Stomach (tissue), 8 donors: ENCODE measurements at regions not wholly inside any gene's neighbourhood (a gene's known extent, or its start where the extent isn't known, plus 50 kb on each side); places are given as distances from the start of the nearest gene placed in this dataset.

ENCODE experiments used
- DNase-seq, 2 donors: peaks; one replicate each; pipeline versions ENCODE4 v3.0.0 to v3.0.0-alpha.2; 2013 to 2019
- H3K27ac ChIP-seq, 5 donors: fragments of 200-600 bp in 4 of 5; sonication (generic) in 4 of 5; one replicate each; pipeline ENCODE4 v1.5.1; 2013 to 2019; ENCODE audit warnings: mild to moderate bottlenecking in 1 of 5, moderate library complexity in 1 of 5
- H3K27me3 ChIP-seq, 3 donors: fragments of 200-600 bp; sonication (generic); one replicate each; pipeline ENCODE4 v1.5.1; 2017 to 2019; ENCODE audit warnings: mixed run types in 1 of 3
- H3K36me3 ChIP-seq, 4 donors: fragments of 200-600 bp; sonication (generic); 1 replicate in 3 of 4; 2 replicates in 1 of 4; pipeline ENCODE4 v1.5.1; 2016 to 2019
- H3K4me1 ChIP-seq, 4 donors: fragments of 200-600 bp; sonication (generic); one replicate each; pipeline ENCODE4 v1.5.1; 2016 to 2019
- H3K4me3 ChIP-seq, 4 donors: fragments of 200-600 bp; sonication (generic) in 3 of 4; one replicate each; pipeline ENCODE4 v1.5.1; 2016 to 2019; ENCODE audit warnings: mild to moderate bottlenecking in 1 of 4
- H3K9me3 ChIP-seq, 4 donors: fragments of 200-600 bp; sonication (generic); one replicate each; pipeline ENCODE4 v1.5.1; 2016 to 2019
- EP300 ChIP-seq: sonication (generic); formaldehyde crosslinking; IDR thresholded peaks from one replicate; pipeline ENCODE4 v1.6.1; 2017; ENCODE audit warnings: antibody characterized with exemption
- POLR2A ChIP-seq, 4 donors: fragments of 450-650 bp; IDR thresholded peaks; one replicate each; pipeline ENCODE4 v1.6.1; 2016; ENCODE audit warnings: antibody characterized with exemption in 4 of 4, control low read depth in 2 of 4, mild to moderate bottlenecking in 1 of 4, moderate library complexity in 1 of 4
- POLR2AphosphoS5 ChIP-seq, 3 donors: sonication (generic); formaldehyde crosslinking; IDR thresholded peaks; one replicate each; pipeline ENCODE4 v1.6.1; 2016; ENCODE audit warnings: antibody characterized with exemption in 3 of 3
- WGBS, 5 donors: extraction: QIAGEN DNeasy Blood & Tissue Kit in 3 of 5; methylation state at CpG; one replicate each; pipeline versions ENCODE4 v1.1.5 to v1.1.7; 2013 to 2018; 5-methylcytosine and 5-hydroxymethylcytosine counted together
- intact Hi-C: fragments of 100-400 bp; cut with DNase I; formaldehyde crosslinking; loops from one replicate; pipeline ENCODE4 v1.15.1; 2023; ENCODE audit warnings: low total_unique reads
- TF ChIP-seq, protein P1 (sequence below), 7 experiments: fragments of 450-650 bp in 4 of 7; fragments of 200-600 bp in 3 of 7; sonication (generic) in 3 of 7; IDR thresholded peaks; one replicate each; pipeline ENCODE4 v1.5.1; 2016 to 2019; ENCODE audit warnings: antibody characterized with exemption in 7 of 7, control low read depth in 2 of 7, mild to moderate bottlenecking in 1 of 7
- donor health status: healthy with polysubstance abuse.
- donor health status: Bipolar disorder and iron deficiency.
- donor health status: healthy.

GRCh38 chr17:73753751-73754496, 109.7 kb upstream of the SDK2 start:
- no peak overlapping the region for H3K27ac ChIP-seq
- DNase-seq, result no peak
- TF ChIP-seq POLR2A (IDR thresholded peaks at IDR 0.05) (no peak), POLR2AphosphoS5 (IDR thresholded peaks at IDR 0.05) (no peak), EP300 (no peak)
- TF ChIP-seq, protein P1, sequence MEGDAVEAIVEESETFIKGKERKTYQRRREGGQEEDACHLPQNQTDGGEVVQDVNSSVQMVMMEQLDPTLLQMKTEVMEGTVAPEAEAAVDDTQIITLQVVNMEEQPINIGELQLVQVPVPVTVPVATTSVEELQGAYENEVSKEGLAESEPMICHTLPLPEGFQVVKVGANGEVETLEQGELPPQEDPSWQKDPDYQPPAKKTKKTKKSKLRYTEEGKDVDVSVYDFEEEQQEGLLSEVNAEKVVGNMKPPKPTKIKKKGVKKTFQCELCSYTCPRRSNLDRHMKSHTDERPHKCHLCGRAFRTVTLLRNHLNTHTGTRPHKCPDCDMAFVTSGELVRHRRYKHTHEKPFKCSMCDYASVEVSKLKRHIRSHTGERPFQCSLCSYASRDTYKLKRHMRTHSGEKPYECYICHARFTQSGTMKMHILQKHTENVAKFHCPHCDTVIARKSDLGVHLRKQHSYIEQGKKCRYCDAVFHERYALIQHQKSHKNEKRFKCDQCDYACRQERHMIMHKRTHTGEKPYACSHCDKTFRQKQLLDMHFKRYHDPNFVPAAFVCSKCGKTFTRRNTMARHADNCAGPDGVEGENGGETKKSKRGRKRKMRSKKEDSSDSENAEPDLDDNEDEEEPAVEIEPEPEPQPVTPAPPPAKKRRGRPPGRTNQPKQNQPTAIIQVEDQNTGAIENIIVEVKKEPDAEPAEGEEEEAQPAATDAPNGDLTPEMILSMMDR (IDR thresholded peaks at IDR 0.05), result no peak
- H3K4me3 ChIP-seq, result no peak overlapping the region
- peaks cover 0 to 20% (median 4%) of the 10 kb centered on the region in 3 donors for H3K27me3 ChIP-seq
- 88 to 91% (median 91%) methylated on average over 9 to 14 of the region's 14 CpGs for WGBS, 5 donors
- no peaks in the 10 kb centered on the region for H3K9me3 ChIP-seq
- no peaks in the 10 kb centered on the region for H3K36me3 ChIP-seq
- intact Hi-C loops, result no loop called here
- no peaks in the 10 kb centered on the region for H3K4me1 ChIP-seq

DNA sequence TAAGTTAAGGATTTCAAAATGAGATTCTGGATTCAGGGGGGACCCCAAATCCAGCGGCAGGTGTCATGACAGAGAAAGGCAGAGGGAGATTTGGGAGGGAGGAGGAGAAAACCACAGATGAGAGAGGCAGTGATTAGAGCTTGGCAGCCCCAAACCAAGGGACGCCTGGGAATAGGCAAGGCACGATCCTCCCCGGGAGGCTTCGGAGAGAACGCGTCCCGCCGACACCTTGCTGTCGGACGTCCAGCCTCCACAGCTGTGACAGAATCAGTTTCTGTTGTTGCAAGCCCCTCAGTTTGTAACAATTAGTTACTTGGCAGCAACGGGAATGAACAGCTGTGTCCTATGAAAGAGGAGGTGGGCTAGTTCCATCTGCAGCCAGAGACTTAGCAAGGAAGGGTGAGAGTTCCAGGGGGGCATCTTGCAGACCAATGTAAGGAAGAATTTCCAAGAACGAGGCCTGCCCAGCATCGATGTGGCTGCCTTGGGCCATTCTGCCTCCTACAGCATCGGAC, 110.7 kb upstream of the SDK2 start:
- H3K4me3 ChIP-seq, result no peak overlapping the region
- H3K27me3 ChIP-seq, result peaks cover 0 to 30% (median 4%) of the 10 kb centered on the region in 3 donors
- no peaks in the 10 kb centered on the region for H3K9me3 ChIP-seq
- H3K36me3 ChIP-seq, result no peaks in the 10 kb centered on the region
- WGBS, 5 donors, result 84 to 90% (median 86%) methylated on average over 15 of the region's 15 CpGs
- DNase-seq, result no peak
- no peak overlapping the region for H3K27ac ChIP-seq
- intact Hi-C loops, result no loop called here
- TF ChIP-seq EP300 (no peak), POLR2AphosphoS5 (IDR thresholded peaks at IDR 0.05) (no peak), POLR2A (IDR thresholded peaks at IDR 0.05) (no peak)
- TF ChIP-seq, protein P1 (IDR thresholded peaks at IDR 0.05), result no peak
- peaks cover 0 to 3% (median 1%) of the 10 kb centered on the region in 4 donors for H3K4me1 ChIP-seq

DNA sequence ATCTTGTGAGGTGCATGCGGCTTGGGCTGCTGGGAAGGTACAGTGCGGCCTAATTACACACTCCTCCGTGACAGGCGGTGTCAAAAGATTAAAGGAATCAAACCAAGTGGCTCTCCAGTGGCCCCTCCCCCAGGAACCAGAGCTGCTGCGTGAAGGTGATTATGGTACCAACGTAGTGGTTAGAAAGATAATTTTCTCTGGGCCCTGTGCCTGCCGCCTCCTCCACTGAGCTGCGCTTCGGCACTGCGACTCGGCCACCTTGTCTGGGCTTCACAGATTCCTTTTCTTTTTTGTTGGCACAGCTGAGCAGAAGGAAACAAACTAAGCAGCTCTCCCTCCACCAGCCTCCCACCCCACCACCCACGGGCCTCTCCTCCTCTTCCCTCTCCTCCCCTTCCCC, 113.2 kb upstream of the SDK2 start:
- H3K4me1 ChIP-seq, result peaks cover 0 to 7% (median 2%) of the 10 kb centered on the region in 4 donors
- intact Hi-C loops, result no loop called here
- no peaks in the 10 kb centered on the region for H3K9me3 ChIP-seq
- H3K27ac ChIP-seq, result no peak overlapping the region
- no peak overlapping the region for H3K4me3 ChIP-seq
- 34 to 45% (median 43%) methylated on average over 10 to 12 of the region's 12 CpGs for WGBS, 5 donors
- no peak for DNase-seq
- H3K36me3 ChIP-seq, result no peaks in the 10 kb centered on the region
- TF ChIP-seq EP300 (no peak), POLR2A (IDR thresholded peaks at IDR 0.05) (no peak), POLR2AphosphoS5 (IDR thresholded peaks at IDR 0.05) (no peak)
- TF ChIP-seq, protein P1 (IDR thresholded peaks at IDR 0.05), result no peak
- H3K27me3 ChIP-seq, result peaks cover 0 to 41% (median 4%) of the 10 kb centered on the region in 3 donors

- H3K27ac ChIP-seq, result no peak overlapping the region
- no peaks in the 10 kb centered on the region for H3K9me3 ChIP-seq
- H3K27me3 ChIP-seq, result peaks cover 0 to 41% (median 4%) of the 10 kb centered on the region in 3 donors
- TF ChIP-seq POLR2AphosphoS5 (IDR thresholded peaks at IDR 0.05) (no peak), POLR2A (IDR thresholded peaks at IDR 0.05) (no peak), EP300 (no peak)
- TF ChIP-seq, protein P1 (IDR thresholded peaks at IDR 0.05), result no peak
- no peak overlapping the region for H3K4me3 ChIP-seq
- DNase-seq, result no peak
- H3K4me1 ChIP-seq, result peaks cover 0 to 7% (median 2%) of the 10 kb centered on the region in 4 donors
- 48 to 65% (median 61%) methylated on average over 6 to 7 of the region's 7 CpGs for WGBS, 5 donors
- intact Hi-C loops, result no loop called here
- H3K36me3 ChIP-seq, result no peaks in the 10 kb centered on the region
Observed at GRCh38 chr17:73758245-73758644, 114.0 kb upstream of the SDK2 start.
